GM10266 (cell line): ENCODE measurements at regions not wholly inside any gene's neighbourhood (a gene's known extent, or its start where the extent isn't known, plus 50 kb on each side); places are given as distances from the start of the nearest gene placed in this dataset.
"Not testable (repeated sequence)": the region's sequence is repeated elsewhere in the genome, so short reads cannot be mapped to it uniquely, and the experiment has no call there.

ENCODE experiments used
- DNase-seq: peaks from one replicate; pipeline ENCODE4 v3.0.0; 2012; ENCODE audit errors: extremely low spot score
- TF ChIP-seq, protein P1 (sequence below): IDR thresholded peaks from 2 replicates; pipeline ENCODE4 v1.5.1; 2012; ENCODE audit warnings: mild to moderate bottlenecking, low read depth; ENCODE audit not compliant: control insufficient read depth, insufficient read depth; ENCODE audit errors: missing control alignments

DNA sequence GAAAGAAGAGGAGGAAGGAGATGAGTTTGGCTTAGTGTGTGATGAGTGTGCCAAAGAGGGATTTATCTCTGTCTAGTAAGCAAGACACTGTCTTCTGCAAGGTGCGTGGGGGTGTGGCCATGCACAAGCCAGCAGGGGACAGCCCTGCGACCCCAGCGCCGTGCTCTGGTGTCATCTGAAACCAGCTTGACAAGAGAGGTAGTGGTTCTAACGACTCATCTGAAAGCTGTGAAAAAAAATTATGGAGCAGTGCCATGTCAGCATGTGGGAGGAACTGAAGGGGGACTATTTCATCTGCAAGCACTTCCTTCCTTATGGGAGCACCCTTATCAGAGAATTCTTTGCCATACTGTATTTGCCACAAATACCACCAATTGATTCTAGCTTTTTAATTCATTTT lies 398.6 kb downstream of the PSAT1 start:
- DNase-seq = no peak
- TF ChIP-seq, protein P1, sequence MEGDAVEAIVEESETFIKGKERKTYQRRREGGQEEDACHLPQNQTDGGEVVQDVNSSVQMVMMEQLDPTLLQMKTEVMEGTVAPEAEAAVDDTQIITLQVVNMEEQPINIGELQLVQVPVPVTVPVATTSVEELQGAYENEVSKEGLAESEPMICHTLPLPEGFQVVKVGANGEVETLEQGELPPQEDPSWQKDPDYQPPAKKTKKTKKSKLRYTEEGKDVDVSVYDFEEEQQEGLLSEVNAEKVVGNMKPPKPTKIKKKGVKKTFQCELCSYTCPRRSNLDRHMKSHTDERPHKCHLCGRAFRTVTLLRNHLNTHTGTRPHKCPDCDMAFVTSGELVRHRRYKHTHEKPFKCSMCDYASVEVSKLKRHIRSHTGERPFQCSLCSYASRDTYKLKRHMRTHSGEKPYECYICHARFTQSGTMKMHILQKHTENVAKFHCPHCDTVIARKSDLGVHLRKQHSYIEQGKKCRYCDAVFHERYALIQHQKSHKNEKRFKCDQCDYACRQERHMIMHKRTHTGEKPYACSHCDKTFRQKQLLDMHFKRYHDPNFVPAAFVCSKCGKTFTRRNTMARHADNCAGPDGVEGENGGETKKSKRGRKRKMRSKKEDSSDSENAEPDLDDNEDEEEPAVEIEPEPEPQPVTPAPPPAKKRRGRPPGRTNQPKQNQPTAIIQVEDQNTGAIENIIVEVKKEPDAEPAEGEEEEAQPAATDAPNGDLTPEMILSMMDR = no peak

DNA sequence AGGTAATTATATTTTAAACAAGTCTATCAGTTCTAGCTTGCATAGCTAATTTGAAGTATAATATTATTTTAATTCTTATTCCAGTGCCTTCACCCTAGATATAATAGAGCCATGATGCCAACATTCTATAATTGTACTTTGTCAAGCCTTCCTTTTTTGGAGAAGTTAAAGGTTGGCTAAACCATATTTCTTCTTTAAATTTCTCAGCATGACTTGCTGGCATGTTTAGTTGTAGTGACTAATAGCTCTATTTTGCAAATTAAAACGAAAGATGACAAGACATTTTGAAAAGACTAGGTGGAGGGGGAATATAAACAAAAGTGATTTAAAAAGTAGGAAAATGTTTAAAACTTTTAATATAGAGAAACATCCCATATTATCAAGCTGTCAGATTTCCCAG lies 400.7 kb downstream of the PSAT1 start:
- DNase-seq = no peak
- TF ChIP-seq, protein P1 = no peak

DNA sequence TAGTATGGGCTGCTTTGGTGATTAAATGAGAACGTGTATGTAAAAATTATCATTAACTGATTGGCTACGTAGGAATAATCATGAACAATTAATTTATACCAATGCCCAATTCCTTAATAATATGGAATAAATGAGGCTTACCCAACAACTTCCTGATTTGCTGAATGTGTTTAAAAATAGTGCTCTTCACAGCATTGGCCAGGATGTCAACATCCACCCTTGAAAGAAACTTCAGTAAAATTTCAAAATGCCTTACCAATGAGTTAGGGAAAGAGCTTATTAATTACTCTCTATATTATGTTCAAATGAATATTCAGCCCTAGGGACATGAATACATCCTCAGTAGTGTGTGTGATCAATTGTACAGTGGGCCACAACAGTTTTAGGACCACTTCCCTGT lies 401.4 kb downstream of the PSAT1 start:
- DNase-seq = no peak

DNA sequence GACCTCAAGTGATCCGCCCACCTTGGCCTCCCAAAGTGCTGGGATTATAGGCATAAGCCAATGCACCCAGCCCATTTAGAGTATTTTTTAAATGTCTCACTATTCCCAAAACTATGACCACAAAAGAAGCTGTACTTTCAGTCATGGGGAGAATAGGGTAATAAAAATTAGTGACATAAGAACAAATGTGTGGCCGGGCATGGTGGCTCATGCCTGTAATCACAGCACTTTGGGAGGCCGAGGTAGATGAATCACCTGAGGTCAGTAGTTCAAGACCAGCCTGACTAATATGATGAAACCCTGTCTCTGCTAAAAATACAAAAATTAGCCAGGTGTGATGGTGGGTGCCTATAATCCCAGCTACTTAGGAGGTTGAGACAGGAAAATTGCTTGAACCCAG lies 402.3 kb downstream of the PSAT1 start:
- DNase-seq = not testable (repeated sequence)

More for the DNA sequence above, 401.4 kb downstream of the PSAT1 start:
- TF ChIP-seq, protein P1 = no peak

DNA sequence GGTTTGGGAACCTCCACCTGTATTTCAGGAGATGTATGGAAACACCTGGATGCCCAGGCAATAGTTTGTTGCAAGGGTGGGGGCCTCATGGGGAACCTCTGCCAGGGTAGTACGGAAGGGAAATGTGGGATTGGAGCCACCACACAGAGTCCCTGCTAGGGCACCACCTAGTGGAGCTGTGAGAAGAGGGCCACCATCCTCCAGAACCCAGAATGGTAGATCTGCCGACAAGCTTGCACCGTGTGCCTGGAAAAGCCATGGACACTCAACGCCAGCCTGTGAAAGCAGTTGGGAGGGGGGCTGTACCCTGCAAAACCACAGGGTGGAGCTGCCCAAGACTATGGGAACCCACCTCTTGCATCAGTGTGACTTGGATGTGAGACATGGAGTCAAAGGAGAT lies 407.2 kb downstream of the PSAT1 start:
- TF ChIP-seq, protein P1 = peak; percentile 12
- not testable (repeated sequence) for DNase-seq

DNA sequence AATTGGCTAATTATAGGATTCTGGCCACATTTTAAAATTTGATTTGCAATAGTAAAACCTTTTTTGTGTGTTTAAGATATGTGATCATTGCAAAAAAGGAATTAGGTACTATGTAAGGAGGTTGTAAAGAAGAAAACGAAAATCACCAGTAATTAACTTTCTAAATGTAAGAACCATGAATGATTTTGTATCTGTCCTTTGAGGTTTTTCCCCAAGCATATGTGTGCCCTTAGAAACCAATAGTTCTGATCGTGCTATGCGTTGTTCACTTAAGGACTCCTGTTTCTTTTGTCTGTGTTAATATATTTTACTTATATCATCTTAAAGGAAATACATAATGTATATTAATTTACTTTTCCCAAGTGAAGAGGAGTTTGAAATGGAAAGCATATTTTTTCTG lies 410.2 kb downstream of the PSAT1 start:
- DNase-seq = no peak
- TF ChIP-seq, protein P1 = no peak

DNA sequence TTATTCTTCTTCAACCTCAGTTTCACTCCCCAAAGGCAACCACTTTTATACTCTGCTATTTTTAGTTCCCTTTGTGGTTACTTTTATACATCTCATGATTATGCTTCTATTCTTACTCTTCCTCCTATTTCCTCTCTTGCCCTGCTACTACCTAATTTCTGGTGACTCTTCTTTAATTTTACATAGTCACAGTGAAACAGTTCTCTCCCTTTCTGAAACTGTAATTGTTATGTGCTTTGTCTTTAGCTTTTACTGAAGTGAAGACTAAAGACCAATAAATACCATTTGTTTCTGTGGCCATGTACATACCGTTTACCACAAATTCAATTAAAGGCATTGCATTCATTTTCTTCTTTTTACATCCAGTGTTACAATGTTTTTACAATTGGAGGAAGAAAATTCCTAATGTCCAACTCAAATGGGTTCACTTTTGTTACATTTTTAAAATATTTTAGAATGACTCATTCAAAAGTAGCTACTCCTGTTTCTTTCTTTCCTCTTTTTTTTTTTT lies 410.6 kb downstream of the PSAT1 start:
- DNase-seq = peak; percentile 16
- TF ChIP-seq, protein P1 = no peak
